ENCODE measurements at regions not wholly inside any gene's neighbourhood (a gene's known extent, or its start where the extent isn't known, plus 50 kb on each side); places are given as distances from the start of the nearest gene placed in this dataset.

DNA sequence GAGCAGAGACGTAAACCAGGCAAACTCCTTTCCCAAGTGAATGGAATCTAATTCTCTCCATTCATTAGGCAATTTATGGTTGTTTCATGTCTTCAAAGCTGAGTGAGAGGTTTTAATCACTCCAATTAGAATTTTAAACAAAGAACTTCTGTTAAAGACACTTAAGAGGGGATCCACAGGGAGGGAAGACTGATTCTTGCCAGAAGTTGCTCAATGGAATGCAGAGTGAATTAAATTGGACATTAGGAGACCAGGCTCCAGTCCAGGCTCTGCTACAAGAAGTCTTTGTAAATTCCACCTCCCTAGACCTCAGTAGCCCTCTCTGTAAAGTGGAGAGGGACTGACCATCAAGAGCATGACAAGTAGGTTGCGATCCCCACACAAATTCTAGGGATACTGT lies 130.7 kb upstream of the TMEM72 start:
- DNase-seq (ENCODE audit: insufficient read length, low spot score), result no peak
- FAIRE-seq, result no peak
- TF ChIP-seq POU2F2 (IDR thresholded peaks at IDR 0.05; ENCODE audit: low read depth, low read length), result no peak
- no peak for TF ChIP-seq PAX5 (IDR thresholded peaks at IDR 0.05; ENCODE audit: insufficient read depth, low read length, severe bottlenecking)
- TF ChIP-seq TAF1 (IDR thresholded peaks at IDR 0.05; ENCODE audit: low read depth, low read length), result no peak
- no peak for TF ChIP-seq POLR2AphosphoS5 (IDR thresholded peaks at IDR 0.05; ENCODE audit: low read depth, low read length)
- TF ChIP-seq POLR2A (IDR thresholded peaks at IDR 0.05; ENCODE audit: low read depth, low read length), result no peak
- TF ChIP-seq SPI1 (IDR thresholded peaks at IDR 0.05; ENCODE audit: low read depth, low read length), result no peak

DNA sequence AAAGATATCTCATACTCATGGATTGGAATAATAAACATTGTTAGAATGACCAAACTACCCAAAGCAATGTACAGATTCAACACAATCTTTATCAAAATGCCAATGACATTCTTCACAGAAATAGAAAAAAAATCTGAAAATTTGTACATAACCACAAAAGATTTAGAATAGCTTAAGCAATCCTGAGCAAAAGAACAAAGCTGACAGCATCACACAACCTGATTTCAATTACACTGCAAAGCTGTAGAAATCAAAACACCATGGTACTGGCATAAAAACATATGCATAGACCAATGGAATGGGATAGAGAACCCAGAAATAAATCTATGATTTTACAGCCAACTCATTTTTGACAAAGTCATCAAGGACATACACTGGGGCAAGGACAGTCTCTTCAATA lies 130.0 kb upstream of the TMEM72 start:
- DNase-seq (ENCODE audit: insufficient read length, low spot score) (no peak), FAIRE-seq (no peak)
- no peak for TF ChIP-seq POLR2AphosphoS5 (IDR thresholded peaks at IDR 0.05; ENCODE audit: low read depth, low read length)
- no peak for TF ChIP-seq POU2F2 (IDR thresholded peaks at IDR 0.05; ENCODE audit: low read depth, low read length)
- no peak for TF ChIP-seq TAF1 (IDR thresholded peaks at IDR 0.05; ENCODE audit: low read depth, low read length)
- no peak for TF ChIP-seq POLR2A (IDR thresholded peaks at IDR 0.05; ENCODE audit: low read depth, low read length)
- no peak for TF ChIP-seq PAX5 (IDR thresholded peaks at IDR 0.05; ENCODE audit: insufficient read depth, low read length, severe bottlenecking)
- TF ChIP-seq SPI1 (IDR thresholded peaks at IDR 0.05; ENCODE audit: low read depth, low read length), result no peak

DNA sequence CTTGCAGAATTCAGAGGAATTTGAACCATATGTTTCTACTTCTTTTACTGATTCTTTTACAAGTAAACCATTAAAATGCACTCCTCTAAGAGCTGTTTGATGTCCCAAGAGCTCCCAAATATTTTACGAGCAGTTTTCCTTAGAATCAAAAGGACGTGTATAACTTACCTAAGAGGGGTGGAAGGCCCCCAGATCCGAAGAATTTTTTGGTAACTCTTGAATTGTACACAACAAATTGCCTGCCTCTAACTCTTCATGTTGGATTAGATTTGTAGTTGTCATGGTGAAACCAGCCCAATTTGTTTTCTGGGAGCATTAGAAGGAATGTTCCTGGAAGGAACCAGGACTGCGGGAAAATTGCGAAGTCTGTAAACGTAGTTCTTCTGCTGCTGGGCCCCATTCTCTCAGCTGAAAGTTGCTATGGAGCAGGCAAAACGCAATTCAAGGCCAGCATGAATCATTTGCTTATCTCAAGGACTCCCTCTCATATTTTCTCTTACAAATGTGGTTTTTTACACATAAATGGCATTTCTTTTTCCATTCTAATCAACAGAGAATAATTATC lies 124.8 kb upstream of the TMEM72 start:
- FAIRE-seq (no peak), DNase-seq (ENCODE audit: insufficient read length, low spot score) (no peak)
- no peak for TF ChIP-seq SPI1 (IDR thresholded peaks at IDR 0.05; ENCODE audit: low read depth, low read length)
- no peak for TF ChIP-seq POLR2AphosphoS5 (IDR thresholded peaks at IDR 0.05; ENCODE audit: low read depth, low read length)
- TF ChIP-seq PAX5 (IDR thresholded peaks at IDR 0.05; ENCODE audit: insufficient read depth, low read length, severe bottlenecking), result no peak
- no peak for TF ChIP-seq TAF1 (IDR thresholded peaks at IDR 0.05; ENCODE audit: low read depth, low read length)
- no peak for TF ChIP-seq POLR2A (IDR thresholded peaks at IDR 0.05; ENCODE audit: low read depth, low read length)
- no peak for TF ChIP-seq POU2F2 (IDR thresholded peaks at IDR 0.05; ENCODE audit: low read depth, low read length)

- no peak for FAIRE-seq
- TF ChIP-seq SPI1 (IDR thresholded peaks at IDR 0.05; ENCODE audit: low read depth, low read length) (no peak), POLR2A (IDR thresholded peaks at IDR 0.05; ENCODE audit: low read depth, low read length) (no peak), POLR2AphosphoS5 (IDR thresholded peaks at IDR 0.05; ENCODE audit: low read depth, low read length) (no peak), POU2F2 (IDR thresholded peaks at IDR 0.05; ENCODE audit: low read depth, low read length) (no peak), PAX5 (IDR thresholded peaks at IDR 0.05; ENCODE audit: insufficient read depth, low read length, severe bottlenecking) (no peak), TAF1 (IDR thresholded peaks at IDR 0.05; ENCODE audit: low read depth, low read length) (no peak)
- no peak for DNase-seq (ENCODE audit: insufficient read length, low spot score)
These were observed 123.6 kb upstream of the TMEM72 start for GRCh38 chr10:44787480-44788075.

- TF ChIP-seq SPI1 (IDR thresholded peaks at IDR 0.05; ENCODE audit: low read depth, low read length) (no peak), POLR2AphosphoS5 (IDR thresholded peaks at IDR 0.05; ENCODE audit: low read depth, low read length) (no peak)
- no peak for FAIRE-seq
These were observed 122.7 kb upstream of the TMEM72 start for GRCh38 chr10:44788147-44789129.

GRCh38 chr10:44792119-44792775 lies 118.9 kb upstream of the TMEM72 start:
- FAIRE-seq (no peak), DNase-seq (ENCODE audit: insufficient read length, low spot score) (no peak)
- TF ChIP-seq POLR2AphosphoS5 (IDR thresholded peaks at IDR 0.05; ENCODE audit: low read depth, low read length) (no peak), TAF1 (IDR thresholded peaks at IDR 0.05; ENCODE audit: low read depth, low read length) (no peak), PAX5 (IDR thresholded peaks at IDR 0.05; ENCODE audit: insufficient read depth, low read length, severe bottlenecking) (no peak), SPI1 (IDR thresholded peaks at IDR 0.05; ENCODE audit: low read depth, low read length) (no peak), POU2F2 (IDR thresholded peaks at IDR 0.05; ENCODE audit: low read depth, low read length) (no peak), POLR2A (IDR thresholded peaks at IDR 0.05; ENCODE audit: low read depth, low read length) (no peak)

More at GRCh38 chr10:44788147-44789129, 122.7 kb upstream of the TMEM72 start:
- no peak for DNase-seq (ENCODE audit: insufficient read length, low spot score)

GRCh38 chr10:44799966-44800365 lies 111.2 kb upstream of the TMEM72 start:
- no peak for FAIRE-seq
- TF ChIP-seq TAF1 (IDR thresholded peaks at IDR 0.05; ENCODE audit: low read depth, low read length) (no peak), POU2F2 (IDR thresholded peaks at IDR 0.05; ENCODE audit: low read depth, low read length) (no peak), PAX5 (IDR thresholded peaks at IDR 0.05; ENCODE audit: insufficient read depth, low read length, severe bottlenecking) (no peak), SPI1 (IDR thresholded peaks at IDR 0.05; ENCODE audit: low read depth, low read length) (no peak), POLR2A (IDR thresholded peaks at IDR 0.05; ENCODE audit: low read depth, low read length) (no peak), POLR2AphosphoS5 (IDR thresholded peaks at IDR 0.05; ENCODE audit: low read depth, low read length) (no peak)
- no peak for DNase-seq (ENCODE audit: insufficient read length, low spot score)

GRCh38 chr10:44801383-44802327 lies 109.5 kb upstream of the TMEM72 start:
- no peak for TF ChIP-seq POLR2A (IDR thresholded peaks at IDR 0.05; ENCODE audit: low read depth, low read length)
- FAIRE-seq, result no peak

More at GRCh38 chr10:44801383-44802327, 109.5 kb upstream of the TMEM72 start:
- no peak for DNase-seq (ENCODE audit: insufficient read length, low spot score)

Measured in GM12891 (cell line).